ENCODE measurements at regions not wholly inside any gene's neighbourhood (a gene's known extent, or its start where the extent isn't known, plus 50 kb on each side); places are given as distances from the start of the nearest gene placed in this dataset.

GRCh38 chr14:84397631-84398030, 1132.3 kb upstream of the FLRT2 start:
- Histone ChIP-seq H3K36me3 (ENCODE audit: control insufficient read depth, insufficient read depth, low read length) (no peaks in the 10 kb centered on the region), H3K4me3 (ENCODE audit: low read depth, low read length) (no peak overlapping the region), H3K27ac (ENCODE audit: low read depth, low read length) (no peak overlapping the region), H3K9me3 (ENCODE audit: control insufficient read depth, insufficient read depth, low read length) (no peaks in the 10 kb centered on the region), H3K27me3 (ENCODE audit: control insufficient read depth, insufficient read depth, low read length) (no peaks in the 10 kb centered on the region), H3K4me1 (ENCODE audit: control insufficient read depth, insufficient read depth, low read length) (no peaks in the 10 kb centered on the region)
- 79% methylated on average over 2 of the region's 3 CpGs for WGBS (ENCODE audit: insufficient coverage)
- DNase-seq (ENCODE audit: low read depth in 4 of 6, low spot score in 6 of 6) = no peak

- DNase-seq (ENCODE audit: low read depth in 4 of 6, low spot score in 6 of 6) = no peak
- Histone ChIP-seq H3K36me3 (ENCODE audit: control insufficient read depth, insufficient read depth, low read length) (no peaks in the 10 kb centered on the region), H3K9me3 (ENCODE audit: control insufficient read depth, insufficient read depth, low read length) (no peaks in the 10 kb centered on the region), H3K4me1 (ENCODE audit: control insufficient read depth, insufficient read depth, low read length) (no peaks in the 10 kb centered on the region), H3K27ac (ENCODE audit: low read depth, low read length) (no peak overlapping the region), H3K4me3 (ENCODE audit: low read depth, low read length) (no peak overlapping the region), H3K27me3 (ENCODE audit: control insufficient read depth, insufficient read depth, low read length) (no peaks in the 10 kb centered on the region)
- WGBS (ENCODE audit: insufficient coverage) = 97% methylated on average over 56 of the region's 62 CpGs
Observed at GRCh38 chr14:84399296-84399910, 1130.5 kb upstream of the FLRT2 start.

- H3K36me3 ChIP-seq (ENCODE audit: control insufficient read depth, insufficient read depth, low read length) = no peaks in the 10 kb centered on the region
- H3K4me3 ChIP-seq (ENCODE audit: low read depth, low read length) = no peak overlapping the region
- no peak for DNase-seq (ENCODE audit: low read depth in 4 of 6, low spot score in 6 of 6)
- no peak overlapping the region for H3K27ac ChIP-seq (ENCODE audit: low read depth, low read length)
- H3K27me3 ChIP-seq (ENCODE audit: control insufficient read depth, insufficient read depth, low read length) = no peaks in the 10 kb centered on the region
- H3K4me1 ChIP-seq (ENCODE audit: control insufficient read depth, insufficient read depth, low read length) = no peaks in the 10 kb centered on the region
- no peaks in the 10 kb centered on the region for H3K9me3 ChIP-seq (ENCODE audit: control insufficient read depth, insufficient read depth, low read length)
- WGBS (ENCODE audit: insufficient coverage) = 86% methylated on average over 2 of the region's 3 CpGs
Observed at GRCh38 chr14:84401631-84402030, 1128.3 kb upstream of the FLRT2 start.

- no peak for DNase-seq (ENCODE audit: low read depth in 4 of 6, low spot score in 6 of 6)
- WGBS (ENCODE audit: insufficient coverage) = no CpG with 5 or more reads among the region's 2 CpGs
- Histone ChIP-seq H3K27me3 (ENCODE audit: control insufficient read depth, insufficient read depth, low read length) (no peaks in the 10 kb centered on the region), H3K36me3 (ENCODE audit: control insufficient read depth, insufficient read depth, low read length) (no peaks in the 10 kb centered on the region), H3K4me3 (ENCODE audit: low read depth, low read length) (no peak overlapping the region), H3K9me3 (ENCODE audit: control insufficient read depth, insufficient read depth, low read length) (no peaks in the 10 kb centered on the region), H3K27ac (ENCODE audit: low read depth, low read length) (no peak overlapping the region), H3K4me1 (ENCODE audit: control insufficient read depth, insufficient read depth, low read length) (no peaks in the 10 kb centered on the region)
Observed at GRCh38 chr14:84403585-84403984, 1126.4 kb upstream of the FLRT2 start.

GRCh38 chr14:84404246-84404645, 1125.7 kb upstream of the FLRT2 start:
- H3K27me3 ChIP-seq (ENCODE audit: control insufficient read depth, insufficient read depth, low read length) = no peaks in the 10 kb centered on the region
- H3K4me3 ChIP-seq (ENCODE audit: low read depth, low read length) = no peak overlapping the region
- H3K4me1 ChIP-seq (ENCODE audit: control insufficient read depth, insufficient read depth, low read length) = no peaks in the 10 kb centered on the region
- H3K36me3 ChIP-seq (ENCODE audit: control insufficient read depth, insufficient read depth, low read length) = no peaks in the 10 kb centered on the region
- peak in 1 of 6 donors; percentile 6 for DNase-seq (ENCODE audit: low read depth in 4 of 6, low spot score in 6 of 6)
- no peak overlapping the region for H3K27ac ChIP-seq (ENCODE audit: low read depth, low read length)
- no CpG with 5 or more reads among the region's 3 CpGs for WGBS (ENCODE audit: insufficient coverage)
- H3K9me3 ChIP-seq (ENCODE audit: control insufficient read depth, insufficient read depth, low read length) = no peaks in the 10 kb centered on the region

- Histone ChIP-seq H3K4me3 (ENCODE audit: low read depth, low read length) (no peak overlapping the region), H3K9me3 (ENCODE audit: control insufficient read depth, insufficient read depth, low read length) (no peaks in the 10 kb centered on the region), H3K27ac (ENCODE audit: low read depth, low read length) (no peak overlapping the region), H3K36me3 (ENCODE audit: control insufficient read depth, insufficient read depth, low read length) (no peaks in the 10 kb centered on the region), H3K4me1 (ENCODE audit: control insufficient read depth, insufficient read depth, low read length) (no peaks in the 10 kb centered on the region), H3K27me3 (ENCODE audit: control insufficient read depth, insufficient read depth, low read length) (no peaks in the 10 kb centered on the region)
- WGBS (ENCODE audit: insufficient coverage) = no CpG with 5 or more reads among the region's 3 CpGs
- DNase-seq (ENCODE audit: low read depth in 4 of 6, low spot score in 6 of 6) = no peak
Observed at GRCh38 chr14:84409435-84409834, 1120.5 kb upstream of the FLRT2 start.

- WGBS (ENCODE audit: insufficient coverage) = no CpG with 5 or more reads among the region's 3 CpGs
- no peak overlapping the region for H3K27ac ChIP-seq (ENCODE audit: low read depth, low read length)
- H3K27me3 ChIP-seq (ENCODE audit: control insufficient read depth, insufficient read depth, low read length) = no peaks in the 10 kb centered on the region
- no peaks in the 10 kb centered on the region for H3K9me3 ChIP-seq (ENCODE audit: control insufficient read depth, insufficient read depth, low read length)
- H3K4me3 ChIP-seq (ENCODE audit: low read depth, low read length) = no peak overlapping the region
- DNase-seq (ENCODE audit: low read depth in 4 of 6, low spot score in 6 of 6) = no peak
- H3K36me3 ChIP-seq (ENCODE audit: control insufficient read depth, insufficient read depth, low read length) = no peaks in the 10 kb centered on the region
- no peaks in the 10 kb centered on the region for H3K4me1 ChIP-seq (ENCODE audit: control insufficient read depth, insufficient read depth, low read length)
Observed at GRCh38 chr14:84410344-84410743, 1119.6 kb upstream of the FLRT2 start.

- Histone ChIP-seq H3K27me3 (ENCODE audit: control insufficient read depth, insufficient read depth, low read length) (no peaks in the 10 kb centered on the region), H3K36me3 (ENCODE audit: control insufficient read depth, insufficient read depth, low read length) (no peaks in the 10 kb centered on the region), H3K9me3 (ENCODE audit: control insufficient read depth, insufficient read depth, low read length) (peaks cover 6% of the 10 kb centered on the region), H3K4me3 (ENCODE audit: low read depth, low read length) (no peak overlapping the region), H3K4me1 (ENCODE audit: control insufficient read depth, insufficient read depth, low read length) (no peaks in the 10 kb centered on the region), H3K27ac (ENCODE audit: low read depth, low read length) (no peak overlapping the region)
- WGBS (ENCODE audit: insufficient coverage) = no CpG with 5 or more reads among the region's 2 CpGs
- DNase-seq (ENCODE audit: low read depth in 4 of 6, low spot score in 6 of 6) = no peak
Observed at GRCh38 chr14:84420221-84420620, 1109.7 kb upstream of the FLRT2 start.

- Histone ChIP-seq H3K9me3 (ENCODE audit: control insufficient read depth, insufficient read depth, low read length) (peaks cover 6% of the 10 kb centered on the region), H3K4me1 (ENCODE audit: control insufficient read depth, insufficient read depth, low read length) (no peaks in the 10 kb centered on the region), H3K36me3 (ENCODE audit: control insufficient read depth, insufficient read depth, low read length) (no peaks in the 10 kb centered on the region), H3K27ac (ENCODE audit: low read depth, low read length) (no peak overlapping the region), H3K27me3 (ENCODE audit: control insufficient read depth, insufficient read depth, low read length) (no peaks in the 10 kb centered on the region), H3K4me3 (ENCODE audit: low read depth, low read length) (no peak overlapping the region)
- no peak for DNase-seq (ENCODE audit: low read depth in 4 of 6, low spot score in 6 of 6)
Observed at GRCh38 chr14:84421621-84422020, 1108.3 kb upstream of the FLRT2 start.

- no CpG with 5 or more reads among the region's 2 CpGs for WGBS (ENCODE audit: insufficient coverage)
- no peaks in the 10 kb centered on the region for H3K9me3 ChIP-seq (ENCODE audit: control insufficient read depth, insufficient read depth, low read length)
- H3K4me1 ChIP-seq (ENCODE audit: control insufficient read depth, insufficient read depth, low read length) = no peaks in the 10 kb centered on the region
- no peaks in the 10 kb centered on the region for H3K27me3 ChIP-seq (ENCODE audit: control insufficient read depth, insufficient read depth, low read length)
- H3K4me3 ChIP-seq (ENCODE audit: low read depth, low read length) = no peak overlapping the region
- no peak for DNase-seq (ENCODE audit: low read depth in 4 of 6, low spot score in 6 of 6)
- H3K36me3 ChIP-seq (ENCODE audit: control insufficient read depth, insufficient read depth, low read length) = no peaks in the 10 kb centered on the region
- H3K27ac ChIP-seq (ENCODE audit: low read depth, low read length) = no peak overlapping the region
Observed at GRCh38 chr14:84425968-84426367, 1104.0 kb upstream of the FLRT2 start.
